GM12891 (cell line): ENCODE measurements at regions not wholly inside any gene's neighbourhood (a gene's known extent, or its start where the extent isn't known, plus 50 kb on each side); places are given as distances from the start of the nearest gene placed in this dataset.
"Not testable (repeated sequence)": the region's sequence is repeated elsewhere in the genome, so short reads cannot be mapped to it uniquely, and the experiment has no call there.

Source experiments
- DNase-seq: peaks from one replicate; pipeline ENCODE4 v3.0.0; 2011; ENCODE audit warnings: low spot score; ENCODE audit not compliant: insufficient read length
- FAIRE-seq: peaks from 2 replicates; lab custom pipeline; 2011; peaks lifted over from hg19 to GRCh38; lab: Jason Lieb, UNC
- PAX5 ChIP-seq: IDR thresholded peaks from 2 replicates; pipeline ENCODE4 v1.6.1; 2011; ENCODE audit warnings: low read length, moderate library complexity, mild to moderate bottlenecking; ENCODE audit not compliant: insufficient read depth, severe bottlenecking
- POLR2A ChIP-seq: IDR thresholded peaks from 2 replicates; pipeline ENCODE4 v1.6.1; 2011; ENCODE audit warnings: low read depth, low read length, control low read depth
- POLR2AphosphoS5 ChIP-seq: IDR thresholded peaks from 2 replicates; pipeline ENCODE4 v1.6.1; 2011; ENCODE audit warnings: low read depth, low read length, control low read depth
- POU2F2 ChIP-seq: IDR thresholded peaks from 2 replicates; pipeline ENCODE4 v1.6.1; 2011; ENCODE audit warnings: low read depth, mild to moderate bottlenecking, control low read depth, low read length, moderate library complexity
- SPI1 ChIP-seq: IDR thresholded peaks from 2 replicates; pipeline ENCODE4 v1.6.1; 2011; ENCODE audit warnings: low read depth, low read length, control low read depth
- TAF1 ChIP-seq: IDR thresholded peaks from 2 replicates; pipeline ENCODE4 v1.6.1; 2011; ENCODE audit warnings: low read depth, low read length, control low read depth

- DNase-seq (no peak), FAIRE-seq (no peak)
- TF ChIP-seq POU2F2 (no peak), PAX5 (no peak), TAF1 (no peak), POLR2AphosphoS5 (no peak), SPI1 (no peak), POLR2A (no peak)
These were observed 99.9 kb upstream of the FAM204A start for GRCh38 chr10:118442032-118442431.

GRCh38 chr10:118439824-118440223, 97.7 kb upstream of the FAM204A start:
- FAIRE-seq (no peak), DNase-seq (no peak)
- TF ChIP-seq PAX5 (no peak), TAF1 (no peak), POU2F2 (no peak), SPI1 (no peak), POLR2AphosphoS5 (no peak), POLR2A (no peak)

- FAIRE-seq (no peak), DNase-seq (no peak)
- TF ChIP-seq POLR2A (no peak), PAX5 (no peak), POU2F2 (no peak), TAF1 (no peak), SPI1 (no peak), POLR2AphosphoS5 (no peak)
These were observed 94.6 kb upstream of the FAM204A start for GRCh38 chr10:118436742-118437141.

- no peak for TF ChIP-seq POLR2A
- no peak for TF ChIP-seq SPI1
- no peak for TF ChIP-seq POLR2AphosphoS5
- no peak for TF ChIP-seq PAX5
- no peak for TF ChIP-seq POU2F2
- TF ChIP-seq TAF1 = no peak
- DNase-seq (no peak), FAIRE-seq (no peak)
These were observed 88.1 kb upstream of the FAM204A start for GRCh38 chr10:118430190-118430589.

- peak; percentile 12 for DNase-seq
- peak; percentile 47 for FAIRE-seq
- no peak for TF ChIP-seq POLR2A
- TF ChIP-seq TAF1 = no peak
- TF ChIP-seq SPI1 = no peak
- TF ChIP-seq PAX5 = no peak
These were observed 81.8 kb upstream of the FAM204A start for GRCh38 chr10:118423800-118424442.

GRCh38 chr10:118422241-118422640, 80.1 kb upstream of the FAM204A start:
- DNase-seq = no peak
- TF ChIP-seq SPI1 (no peak), POLR2AphosphoS5 (no peak), POLR2A (no peak), POU2F2 (no peak), TAF1 (no peak), PAX5 (no peak)
- no peak for FAIRE-seq

GRCh38 chr10:118420049-118420448, 77.9 kb upstream of the FAM204A start:
- FAIRE-seq, DNase-seq: not testable (repeated sequence)

GRCh38 chr10:118412932-118413331, 70.8 kb upstream of the FAM204A start:
- no peak for FAIRE-seq
- DNase-seq = no peak
- TF ChIP-seq SPI1 = no peak
- no peak for TF ChIP-seq POU2F2
- TF ChIP-seq PAX5 = no peak
- TF ChIP-seq POLR2AphosphoS5 = no peak
- TF ChIP-seq TAF1 = no peak
- no peak for TF ChIP-seq POLR2A

- FAIRE-seq (no peak), DNase-seq (no peak)
- TF ChIP-seq POLR2AphosphoS5 (no peak), POLR2A (no peak), TAF1 (no peak), SPI1 (no peak), POU2F2 (no peak), PAX5 (no peak)
These were observed 70.1 kb upstream of the FAM204A start for GRCh38 chr10:118412132-118412760.

- TF ChIP-seq POLR2AphosphoS5 (no peak), POU2F2 (no peak), TAF1 (no peak), PAX5 (no peak), POLR2A (no peak), SPI1 (no peak)
- FAIRE-seq = no peak
- DNase-seq = no peak
These were observed 67.2 kb upstream of the FAM204A start for GRCh38 chr10:118409295-118409694.
